ENCODE measurements at regions not wholly inside any gene's neighbourhood (a gene's known extent, or its start where the extent isn't known, plus 50 kb on each side); places are given as distances from the start of the nearest gene placed in this dataset.
"Not testable (repeated sequence)": the region's sequence is repeated elsewhere in the genome, so short reads cannot be mapped to it uniquely, and the experiment has no call there.

DNA sequence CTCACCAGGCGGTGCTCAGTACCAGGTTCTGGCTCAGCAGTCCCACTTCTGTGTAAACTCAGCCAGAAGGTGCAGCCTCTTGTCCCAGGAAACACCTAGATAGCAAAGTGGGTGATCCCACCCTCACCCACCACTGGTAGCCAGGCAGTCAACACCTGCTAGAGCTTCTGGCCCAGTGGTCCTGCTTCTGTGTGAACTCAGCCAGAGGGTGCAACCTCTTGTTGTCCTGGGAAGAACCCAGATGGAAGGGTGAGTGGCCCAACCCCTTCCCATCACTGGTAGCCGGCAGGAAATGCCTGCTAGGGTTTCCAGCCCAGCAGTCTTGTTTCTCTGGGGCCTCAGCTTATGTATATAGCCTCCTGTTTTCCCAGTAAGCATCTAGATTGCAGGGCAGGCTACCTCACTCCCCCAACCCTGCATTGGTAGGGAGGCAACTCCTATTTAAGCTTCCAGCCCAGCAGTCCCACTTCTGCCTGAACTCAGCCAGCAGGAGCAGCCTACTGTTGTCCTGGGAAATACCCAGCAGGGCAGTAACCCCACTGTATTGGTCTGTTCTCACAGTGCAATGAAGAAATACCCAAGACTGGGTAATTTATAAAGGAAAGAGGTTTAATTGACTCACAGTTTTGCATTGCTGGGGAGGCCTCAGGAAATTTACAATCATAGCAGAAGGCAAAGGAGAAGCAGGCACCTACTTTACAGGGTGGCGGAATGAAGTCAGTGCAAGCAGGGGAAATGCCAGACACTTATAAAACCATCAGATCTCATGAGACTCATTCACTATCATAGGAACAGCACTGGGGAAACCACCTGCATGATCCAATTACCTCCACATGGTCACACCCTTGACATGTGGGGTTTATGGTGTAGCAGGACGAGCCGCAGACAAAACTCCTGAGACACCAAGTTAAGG is 110.6 kb downstream of the DTWD1 start (continued):
- TF ChIP-seq, protein P1, sequence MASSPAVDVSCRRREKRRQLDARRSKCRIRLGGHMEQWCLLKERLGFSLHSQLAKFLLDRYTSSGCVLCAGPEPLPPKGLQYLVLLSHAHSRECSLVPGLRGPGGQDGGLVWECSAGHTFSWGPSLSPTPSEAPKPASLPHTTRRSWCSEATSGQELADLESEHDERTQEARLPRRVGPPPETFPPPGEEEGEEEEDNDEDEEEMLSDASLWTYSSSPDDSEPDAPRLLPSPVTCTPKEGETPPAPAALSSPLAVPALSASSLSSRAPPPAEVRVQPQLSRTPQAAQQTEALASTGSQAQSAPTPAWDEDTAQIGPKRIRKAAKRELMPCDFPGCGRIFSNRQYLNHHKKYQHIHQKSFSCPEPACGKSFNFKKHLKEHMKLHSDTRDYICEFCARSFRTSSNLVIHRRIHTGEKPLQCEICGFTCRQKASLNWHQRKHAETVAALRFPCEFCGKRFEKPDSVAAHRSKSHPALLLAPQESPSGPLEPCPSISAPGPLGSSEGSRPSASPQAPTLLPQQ (tag by site-specific recombination; IDR thresholded peaks at IDR 0.05), result no peak
- TF ChIP-seq ZNF19 (tag by site-specific recombination; IDR thresholded peaks at IDR 0.05; ENCODE audit: low read depth), result no peak
- TF ChIP-seq GLIS1 (tag by site-specific recombination; IDR thresholded peaks at IDR 0.05), result no peak
- TF ChIP-seq KLF1 (tag by site-specific recombination; IDR thresholded peaks at IDR 0.05), result no peak
- no peak for TF ChIP-seq ZNF302 (tag by site-specific recombination; IDR thresholded peaks at IDR 0.05; ENCODE audit: low read depth)
- TF ChIP-seq, protein P2, sequence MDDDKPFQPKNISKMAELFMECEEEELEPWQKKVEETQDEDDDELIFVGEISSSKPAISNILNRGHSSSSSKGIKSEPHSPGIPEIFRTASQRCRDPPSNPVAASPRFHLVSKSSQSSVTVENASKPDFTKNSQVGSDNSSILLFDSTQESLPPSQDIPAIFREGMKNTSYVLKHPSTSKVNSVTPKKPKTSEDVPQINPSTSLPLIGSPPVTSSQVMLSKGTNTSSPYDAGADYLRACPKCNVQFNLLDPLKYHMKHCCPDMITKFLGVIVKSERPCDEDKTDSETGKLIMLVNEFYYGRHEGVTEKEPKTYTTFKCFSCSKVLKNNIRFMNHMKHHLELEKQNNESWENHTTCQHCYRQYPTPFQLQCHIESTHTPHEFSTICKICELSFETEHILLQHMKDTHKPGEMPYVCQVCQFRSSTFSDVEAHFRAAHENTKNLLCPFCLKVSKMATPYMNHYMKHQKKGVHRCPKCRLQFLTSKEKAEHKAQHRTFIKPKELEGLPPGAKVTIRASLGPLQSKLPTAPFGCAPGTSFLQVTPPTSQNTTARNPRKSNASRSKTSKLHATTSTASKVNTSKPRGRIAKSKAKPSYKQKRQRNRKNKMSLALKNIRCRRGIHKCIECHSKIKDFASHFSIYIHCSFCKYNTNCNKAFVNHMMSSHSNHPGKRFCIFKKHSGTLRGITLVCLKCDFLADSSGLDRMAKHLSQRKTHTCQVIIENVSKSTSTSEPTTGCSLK (tag by site-specific recombination; IDR thresholded peaks at IDR 0.05), result no peak

DNA sequence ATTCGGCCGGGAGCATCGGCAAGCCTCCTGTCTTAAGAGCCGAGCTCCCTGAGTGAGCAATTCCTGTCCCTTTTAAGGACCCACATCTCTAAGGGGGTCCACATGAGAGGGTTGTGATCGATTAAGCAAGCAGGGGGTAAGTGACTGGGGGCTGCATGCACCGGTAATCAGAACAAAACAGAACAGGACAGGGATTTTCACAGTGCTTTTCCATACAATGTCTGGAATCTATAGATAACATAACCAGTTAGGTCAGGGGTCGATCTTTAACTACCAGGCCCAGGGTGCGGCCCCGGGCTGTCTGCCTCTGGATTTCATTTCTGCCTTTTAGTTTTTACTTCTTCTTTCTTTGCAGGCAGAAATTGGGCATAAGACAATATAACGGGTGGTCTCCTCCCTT is 111.3 kb downstream of the DTWD1 start:
- CTCF ChIA-PET; H3K4me1 ChIP-seq (ENCODE audit: control insufficient read depth, insufficient read depth, low read length); POLR2A ChIA-PET; H3K9me3 ChIP-seq (ENCODE audit: control insufficient read depth, insufficient read depth, low read depth, low read length); H3K36me3 ChIP-seq (ENCODE audit: control insufficient read depth in 2 of 2, insufficient read depth in 1 of 2, low read length in 2 of 2); H3K4me3 ChIP-seq (ENCODE audit: low read depth, low read length); H3K27ac ChIP-seq (ENCODE audit: extremely low read depth, low read depth, low read length): not testable (repeated sequence)

DNA sequence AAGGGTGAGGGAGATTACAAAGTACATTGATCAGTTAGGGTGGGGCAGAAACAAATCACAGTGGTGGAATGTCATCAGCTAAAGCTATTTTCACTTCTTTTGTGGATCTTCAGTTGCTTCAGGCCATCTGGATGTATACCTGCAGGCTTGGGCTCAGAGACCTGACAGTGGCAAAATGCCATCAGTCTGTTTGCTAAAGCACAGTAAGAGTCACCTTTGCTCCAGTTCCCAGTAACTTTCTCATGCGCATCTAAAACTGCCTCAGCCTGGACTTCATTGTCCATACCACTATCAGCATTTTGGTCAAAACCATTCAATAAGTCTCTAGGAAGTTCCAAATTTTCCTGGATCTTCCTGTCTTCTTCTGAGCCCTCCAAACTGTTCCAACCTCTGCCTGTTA is 113.2 kb downstream of the DTWD1 start:
- CTCF ChIA-PET, result not testable (repeated sequence)

DNA sequence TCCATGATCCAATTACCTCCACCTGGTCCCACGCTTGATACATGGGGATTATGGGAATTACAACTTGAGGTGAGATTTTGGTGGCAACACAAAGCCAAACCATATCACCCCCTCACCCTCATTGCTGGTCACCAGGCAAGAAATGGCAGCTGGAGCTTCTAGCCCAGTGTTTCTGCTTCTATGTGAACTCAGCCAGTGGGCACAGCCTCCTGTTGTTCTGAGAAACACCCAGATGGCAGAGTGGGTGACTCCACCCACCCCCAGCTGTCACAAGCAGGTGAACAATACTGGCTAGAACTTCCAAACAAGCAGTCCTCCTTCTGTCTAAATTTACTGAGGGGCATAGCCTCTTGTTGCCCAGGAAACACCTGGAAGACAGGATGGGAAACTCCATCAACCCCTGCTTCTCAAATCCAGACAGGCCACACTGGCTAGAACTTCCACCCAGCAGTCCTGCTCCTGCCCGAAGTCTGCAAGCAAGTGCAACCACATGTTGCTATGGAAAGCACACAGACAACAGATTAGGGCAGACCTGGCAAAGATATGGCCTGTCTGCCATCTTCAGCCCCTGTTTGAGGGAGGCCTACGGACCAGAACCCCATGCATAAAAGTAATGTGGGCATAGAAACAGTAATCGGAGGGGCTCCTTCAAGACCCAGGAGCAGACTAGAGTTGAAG is 114.1 kb downstream of the DTWD1 start:
- H3K4me3 ChIP-seq (ENCODE audit: low read depth, low read length), result no peak overlapping the region
- POLR2A ChIA-PET, result no interaction called here
- TF ChIP-seq, protein P3, sequence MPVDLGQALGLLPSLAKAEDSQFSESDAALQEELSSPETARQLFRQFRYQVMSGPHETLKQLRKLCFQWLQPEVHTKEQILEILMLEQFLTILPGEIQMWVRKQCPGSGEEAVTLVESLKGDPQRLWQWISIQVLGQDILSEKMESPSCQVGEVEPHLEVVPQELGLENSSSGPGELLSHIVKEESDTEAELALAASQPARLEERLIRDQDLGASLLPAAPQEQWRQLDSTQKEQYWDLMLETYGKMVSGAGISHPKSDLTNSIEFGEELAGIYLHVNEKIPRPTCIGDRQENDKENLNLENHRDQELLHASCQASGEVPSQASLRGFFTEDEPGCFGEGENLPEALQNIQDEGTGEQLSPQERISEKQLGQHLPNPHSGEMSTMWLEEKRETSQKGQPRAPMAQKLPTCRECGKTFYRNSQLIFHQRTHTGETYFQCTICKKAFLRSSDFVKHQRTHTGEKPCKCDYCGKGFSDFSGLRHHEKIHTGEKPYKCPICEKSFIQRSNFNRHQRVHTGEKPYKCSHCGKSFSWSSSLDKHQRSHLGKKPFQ (tag by site-specific recombination; IDR thresholded peaks at IDR 0.05), result no peak
- TF ChIP-seq SP2 (tag by site-specific recombination; IDR thresholded peaks at IDR 0.05), result no peak
- TF ChIP-seq ZNF266 (tag by site-specific recombination; IDR thresholded peaks at IDR 0.05; ENCODE audit: low read depth), result no peak
- no peak for TF ChIP-seq ZFP69B (tag by site-specific recombination; IDR thresholded peaks at IDR 0.05)
- no peak for TF ChIP-seq ZBTB20 (tag by site-specific recombination; IDR thresholded peaks at IDR 0.05)

More for the DNA sequence above, 113.2 kb downstream of the DTWD1 start:
- H3K9me3 ChIP-seq (ENCODE audit: control insufficient read depth, insufficient read depth, low read depth, low read length); H3K27ac ChIP-seq (ENCODE audit: extremely low read depth, low read depth, low read length); POLR2A ChIA-PET; H3K36me3 ChIP-seq (ENCODE audit: control insufficient read depth in 2 of 2, insufficient read depth in 1 of 2, low read length in 2 of 2); H3K4me3 ChIP-seq (ENCODE audit: low read depth, low read length); H3K4me1 ChIP-seq (ENCODE audit: control insufficient read depth, insufficient read depth, low read length): not testable (repeated sequence)

More for the DNA sequence above, 114.1 kb downstream of the DTWD1 start:
- no peak overlapping the region for H3K27ac ChIP-seq (ENCODE audit: extremely low read depth, low read depth, low read length)
- H3K4me1 ChIP-seq (ENCODE audit: control insufficient read depth, insufficient read depth, low read length), result no peaks in the 10 kb centered on the region
- H3K36me3 ChIP-seq (ENCODE audit: control insufficient read depth in 2 of 2, insufficient read depth in 1 of 2, low read length in 2 of 2), result no peaks in the 10 kb centered on the region
- H3K9me3 ChIP-seq (ENCODE audit: control insufficient read depth, insufficient read depth, low read depth, low read length), result no peaks in the 10 kb centered on the region
- CTCF ChIA-PET, result no interaction called here
